K562 (cell line): ENCODE measurements at regions not wholly inside any gene's neighbourhood (a gene's known extent, or its start where the extent isn't known, plus 50 kb on each side); places are given as distances from the start of the nearest gene placed in this dataset.

Source experiments
- ARHGAP35 ChIP-seq: fragments of 450-650 bp; IDR thresholded peaks from 2 replicates; pipeline ENCODE4 v1.6.1; 2018; ENCODE audit not compliant: partially characterized antibody
- ZNF551 ChIP-seq: fragments of 250-450 bp; sonication (Bioruptor Pico); IDR thresholded peaks from 2 replicates; pipeline ENCODE4 v1.5.0; 2021; ENCODE audit warnings: mild to moderate bottlenecking, moderate library complexity

- TF ChIP-seq ZNF551 (CRISPR knock-in tag): no peak
- no peak for TF ChIP-seq ARHGAP35
These were observed 67.7 kb upstream of the OSTN start for GRCh38 chr3:191131305-191131704.
